Liver (tissue), 8 donors: ENCODE measurements at regions not wholly inside any gene's neighbourhood (a gene's known extent, or its start where the extent isn't known, plus 50 kb on each side); places are given as distances from the start of the nearest gene placed in this dataset.

Experiments
- DNase-seq: peaks from one replicate; pipeline ENCODE4 v3.0.0-alpha.2; 2017; ENCODE audit warnings: low spot score
- H3K27ac ChIP-seq, 2 donors: one replicate each; pipeline ENCODE4 v1.7.0; 2013; ENCODE audit warnings: inconsistent platforms in 2 of 2, low read length in 2 of 2, control low read depth in 1 of 2, low read depth in 1 of 2, mild to moderate bottlenecking in 1 of 2
- H3K27me3 ChIP-seq, 4 donors: one replicate each; pipeline versions ENCODE4 v1.6.1 to v1.7.0; 2013; ENCODE audit warnings: low read length in 3 of 4, inconsistent platforms in 1 of 4, mild to moderate bottlenecking in 1 of 4, moderate library complexity in 1 of 4; ENCODE audit not compliant: control insufficient read depth in 4 of 4, insufficient read depth in 4 of 4
- H3K36me3 ChIP-seq, 4 donors: one replicate each; pipeline versions ENCODE4 v1.6.1 to v1.7.0; 2013; ENCODE audit warnings: low read length in 3 of 4, mild to moderate bottlenecking in 3 of 4, low read depth in 1 of 4, moderate library complexity in 1 of 4; ENCODE audit not compliant: control insufficient read depth in 4 of 4, insufficient read depth in 3 of 4
- H3K4me1 ChIP-seq, 4 donors: one replicate each; pipeline versions ENCODE4 v1.6.1 to v1.7.0; 2013; ENCODE audit warnings: low read length in 3 of 4, mild to moderate bottlenecking in 3 of 4, moderate library complexity in 1 of 4; ENCODE audit not compliant: control insufficient read depth in 4 of 4, insufficient read depth in 4 of 4
- H3K4me3 ChIP-seq, 3 donors: one replicate each; pipeline versions ENCODE4 v1.6.1 to v1.7.0; 2013; ENCODE audit warnings: low read length in 3 of 3, control low read depth in 1 of 3, low read depth in 1 of 3, mild to moderate bottlenecking in 1 of 3
- H3K9ac ChIP-seq, 2 donors: one replicate each; pipeline ENCODE4 v1.7.0; 2013; ENCODE audit warnings: low read length in 2 of 2, mild to moderate bottlenecking in 2 of 2, moderate library complexity in 2 of 2, control low read depth in 1 of 2, low read depth in 1 of 2
- H3K9me3 ChIP-seq, 4 donors: one replicate each; pipeline versions ENCODE4 v1.6.1 to v1.7.0; 2013; ENCODE audit warnings: low read length in 3 of 4; ENCODE audit not compliant: control insufficient read depth in 4 of 4
- ATF3 ChIP-seq: IDR thresholded peaks from 2 replicates; pipeline ENCODE4 v1.6.1; 2016; ENCODE audit warnings: antibody characterized with exemption
- CTCF ChIP-seq: fragments of 150-350 bp; IDR thresholded peaks from 2 replicates; pipeline ENCODE4 v1.5.1; 2017; ENCODE audit warnings: improper control_type of control experiment, low read depth, low read length; ENCODE audit not compliant: missing input control
- EGR1 ChIP-seq, 2 donors: IDR thresholded peaks; 2 replicates each; pipeline ENCODE4 v1.6.1; 2016 to 2018; ENCODE audit warnings: antibody characterized with exemption in 2 of 2, low read depth in 2 of 2
- FOXA1 ChIP-seq: IDR thresholded peaks from 2 replicates; pipeline ENCODE4 v1.6.1; 2016; ENCODE audit warnings: antibody characterized with exemption
- GABPA ChIP-seq, 2 donors: IDR thresholded peaks in 1 of 2; conservative IDR thresholded peaks in 1 of 2; 2 replicates each; pipeline ENCODE4 v1.6.1; 2016; ENCODE audit warnings: antibody characterized with exemption in 2 of 2, mild to moderate bottlenecking in 1 of 2, moderate library complexity in 1 of 2
- HNF4A ChIP-seq, 2 donors: conservative IDR thresholded peaks; 2 replicates each; pipeline ENCODE4 v1.6.1; 2016; ENCODE audit warnings: antibody characterized with exemption in 2 of 2, mild to moderate bottlenecking in 2 of 2
- HNF4G ChIP-seq: IDR thresholded peaks from 2 replicates; pipeline ENCODE4 v1.6.1; 2016; ENCODE audit warnings: antibody characterized with exemption
- JUND ChIP-seq, 2 donors: IDR thresholded peaks; 2 replicates each; pipeline ENCODE4 v1.6.1; 2016; ENCODE audit warnings: antibody characterized with exemption in 2 of 2
- MAX ChIP-seq: IDR thresholded peaks from 2 replicates; pipeline ENCODE4 v1.6.1; 2016; ENCODE audit warnings: antibody characterized with exemption
- NR2F2 ChIP-seq: IDR thresholded peaks from 2 replicates; pipeline ENCODE4 v1.6.1; 2016; ENCODE audit warnings: antibody characterized with exemption
- RAD21 ChIP-seq, 2 donors: IDR thresholded peaks; 2 replicates each; pipeline ENCODE4 v1.6.1; 2016; ENCODE audit warnings: antibody characterized with exemption in 2 of 2, mild to moderate bottlenecking in 2 of 2
- REST ChIP-seq: IDR thresholded peaks from 2 replicates; pipeline ENCODE4 v1.6.1; 2016; ENCODE audit warnings: antibody characterized with exemption, mild to moderate bottlenecking
- RXRA ChIP-seq, 2 donors: IDR thresholded peaks; 2 replicates each; pipeline ENCODE4 v1.6.1; 2017 to 2018; ENCODE audit warnings: antibody characterized with exemption in 2 of 2, mild to moderate bottlenecking in 1 of 2
- SP1 ChIP-seq: IDR thresholded peaks from 2 replicates; pipeline ENCODE4 v1.6.1; 2018; ENCODE audit warnings: antibody characterized with exemption, mild to moderate bottlenecking
- TAF1 ChIP-seq: conservative IDR thresholded peaks from 2 replicates; pipeline ENCODE4 v1.6.1; 2016; ENCODE audit warnings: antibody characterized with exemption, mild to moderate bottlenecking
- YY1 ChIP-seq: IDR thresholded peaks from 2 replicates; pipeline ENCODE4 v1.6.1; 2016; ENCODE audit warnings: antibody characterized with exemption, mild to moderate bottlenecking
- ZBTB33 ChIP-seq: IDR thresholded peaks from 2 replicates; pipeline ENCODE4 v1.6.1; 2016; ENCODE audit warnings: antibody characterized with exemption
- WGBS: extraction: QIAGEN DNeasy Blood & Tissue Kit; methylation state at CpG from one replicate; pipeline ENCODE4 v1.1.7; 2013; 5-methylcytosine and 5-hydroxymethylcytosine counted together
- donor health status: healthy.
- donor health status: healthy.
- donor health status: healthy.
- donor health status: healthy.
- donor health status: healthy.

- H3K27ac ChIP-seq, result no peak overlapping the region
- no peaks in the 10 kb centered on the region for H3K36me3 ChIP-seq
- DNase-seq, result no peak
- WGBS, result 58% methylated on average over 3 of the region's 3 CpGs
- H3K4me3 ChIP-seq, result no peak overlapping the region
- H3K9ac ChIP-seq, result no peak overlapping the region
- H3K4me1 ChIP-seq, result no peaks in the 10 kb centered on the region
- H3K9me3 ChIP-seq, result no peaks in the 10 kb centered on the region
- H3K27me3 ChIP-seq, result peaks cover 0 to 2% (median 0%) of the 10 kb centered on the region in 4 donors
- TF ChIP-seq HNF4A (conservative IDR thresholded peaks at IDR 0.05) (no peak), TAF1 (no peak), SP1 (no peak), RXRA (IDR thresholded peaks at IDR 0.05) (no peak), ZBTB33 (no peak), ATF3 (no peak), REST (no peak), CTCF (no peak), FOXA1 (no peak), JUND (IDR thresholded peaks at IDR 0.05) (no peak), RAD21 (IDR thresholded peaks at IDR 0.05) (no peak), GABPA (IDR thresholded peaks at IDR 0.05 in 1 of 2, conservative IDR thresholded peaks at IDR 0.05 in 1 of 2) (no peak), YY1 (no peak), EGR1 (IDR thresholded peaks at IDR 0.05; ENCODE audit: low read depth in 2 of 2) (no peak), MAX (no peak), NR2F2 (no peak)
Observed at GRCh38 chr18:14974576-14974975, 226.6 kb downstream of the ANKRD30B start.

- no peak overlapping the region for H3K4me3 ChIP-seq
- no peak for TF ChIP-seq MAX
- no peak for TF ChIP-seq HNF4G
- no peak for TF ChIP-seq ZBTB33
- TF ChIP-seq FOXA1, result no peak
- no peak for TF ChIP-seq REST
- no peak for TF ChIP-seq SP1
- TF ChIP-seq HNF4A (conservative IDR thresholded peaks at IDR 0.05), result no peak
- no peak for TF ChIP-seq RXRA (IDR thresholded peaks at IDR 0.05)
- TF ChIP-seq ATF3, result no peak
- no peak for TF ChIP-seq GABPA (IDR thresholded peaks at IDR 0.05 in 1 of 2, conservative IDR thresholded peaks at IDR 0.05 in 1 of 2)
- TF ChIP-seq TAF1, result no peak
- no peak for TF ChIP-seq NR2F2
Observed at GRCh38 chr18:14975431-14975830, 227.5 kb downstream of the ANKRD30B start.

More at GRCh38 chr18:14975431-14975830, 227.5 kb downstream of the ANKRD30B start:
- no peaks in the 10 kb centered on the region for H3K9me3 ChIP-seq
- H3K27ac ChIP-seq, result no peak overlapping the region
- no peak overlapping the region for H3K9ac ChIP-seq
- peaks cover 0 to 2% (median 0%) of the 10 kb centered on the region in 4 donors for H3K27me3 ChIP-seq
- no peaks in the 10 kb centered on the region for H3K4me1 ChIP-seq
- DNase-seq, result no peak
- 77% methylated on average over 9 of the region's 9 CpGs for WGBS
- no peaks in the 10 kb centered on the region for H3K36me3 ChIP-seq
